ENCODE measurements at regions not wholly inside any gene's neighbourhood (a gene's known extent, or its start where the extent isn't known, plus 50 kb on each side); places are given as distances from the start of the nearest gene placed in this dataset.
"Not testable (repeated sequence)": the region's sequence is repeated elsewhere in the genome, so short reads cannot be mapped to it uniquely, and the experiment has no call there.

GRCh38 chr15:20106026-20106425 lies 435.6 kb downstream of the GOLGA6L6 start:
- no peak overlapping the region for H3K4me3 ChIP-seq (replicated peaks; ENCODE audit: low read depth, low read length)
- DNase-seq (ENCODE audit: low read depth), result no peak
- no peak for TF ChIP-seq CTCF (IDR thresholded peaks at IDR 0.05; ENCODE audit: low read length, missing control alignments)

- not testable (repeated sequence) for DNase-seq (ENCODE audit: low read depth); H3K4me3 ChIP-seq (replicated peaks; ENCODE audit: low read depth, low read length)
Measured at GRCh38 chr15:20105011-20105990, 436.3 kb downstream of the GOLGA6L6 start.

- not testable (repeated sequence) for DNase-seq (ENCODE audit: low read depth); H3K4me3 ChIP-seq (replicated peaks; ENCODE audit: low read depth, low read length)
Measured at GRCh38 chr15:20104551-20104950, 437.0 kb downstream of the GOLGA6L6 start.

GRCh38 chr15:20102862-20103261 lies 438.7 kb downstream of the GOLGA6L6 start:
- DNase-seq (ENCODE audit: low read depth); H3K4me3 ChIP-seq (replicated peaks; ENCODE audit: low read depth, low read length): not testable (repeated sequence)

- not testable (repeated sequence) for DNase-seq (ENCODE audit: low read depth); H3K4me3 ChIP-seq (replicated peaks; ENCODE audit: low read depth, low read length)
Measured at GRCh38 chr15:20102209-20102608, 439.4 kb downstream of the GOLGA6L6 start.

- not testable (repeated sequence) for DNase-seq (ENCODE audit: low read depth); H3K4me3 ChIP-seq (replicated peaks; ENCODE audit: low read depth, low read length)
Measured at GRCh38 chr15:20101281-20101680, 440.3 kb downstream of the GOLGA6L6 start.

- not testable (repeated sequence) for H3K4me3 ChIP-seq (replicated peaks; ENCODE audit: low read depth, low read length); DNase-seq (ENCODE audit: low read depth)
Measured at GRCh38 chr15:20100604-20101270, 440.9 kb downstream of the GOLGA6L6 start.

GRCh38 chr15:20095699-20096303 lies 445.8 kb downstream of the GOLGA6L6 start:
- DNase-seq (ENCODE audit: low read depth); H3K4me3 ChIP-seq (replicated peaks; ENCODE audit: low read depth, low read length): not testable (repeated sequence)

GRCh38 chr15:20089541-20089940 lies 452.1 kb downstream of the GOLGA6L6 start:
- H3K4me3 ChIP-seq (replicated peaks; ENCODE audit: low read depth, low read length); DNase-seq (ENCODE audit: low read depth): not testable (repeated sequence)

GRCh38 chr15:20084026-20084425 lies 457.6 kb downstream of the GOLGA6L6 start:
- not testable (repeated sequence) for H3K4me3 ChIP-seq (replicated peaks; ENCODE audit: low read depth, low read length); DNase-seq (ENCODE audit: low read depth)

GRCh38 chr15:20074082-20074481 lies 467.5 kb downstream of the GOLGA6L6 start:
- not testable (repeated sequence) for H3K4me3 ChIP-seq (replicated peaks; ENCODE audit: low read depth, low read length); DNase-seq (ENCODE audit: low read depth)

- DNase-seq (ENCODE audit: low read depth); H3K4me3 ChIP-seq (replicated peaks; ENCODE audit: low read depth, low read length): not testable (repeated sequence)
Measured at GRCh38 chr15:20069043-20069442, 472.6 kb downstream of the GOLGA6L6 start.

- H3K4me3 ChIP-seq (replicated peaks; ENCODE audit: low read depth, low read length); DNase-seq (ENCODE audit: low read depth): not testable (repeated sequence)
Measured at GRCh38 chr15:20066173-20066572, 475.4 kb downstream of the GOLGA6L6 start.

GRCh38 chr15:20065508-20065907 lies 476.1 kb downstream of the GOLGA6L6 start:
- not testable (repeated sequence) for DNase-seq (ENCODE audit: low read depth)

GRCh38 chr15:20063167-20063566 lies 478.4 kb downstream of the GOLGA6L6 start:
- not testable (repeated sequence) for H3K4me3 ChIP-seq (replicated peaks; ENCODE audit: low read depth, low read length); DNase-seq (ENCODE audit: low read depth)

More at GRCh38 chr15:20065508-20065907, 476.1 kb downstream of the GOLGA6L6 start:
- not testable (repeated sequence) for H3K4me3 ChIP-seq (replicated peaks; ENCODE audit: low read depth, low read length)

GRCh38 chr15:20060838-20061237 lies 480.8 kb downstream of the GOLGA6L6 start:
- H3K4me3 ChIP-seq (replicated peaks; ENCODE audit: low read depth, low read length); DNase-seq (ENCODE audit: low read depth): not testable (repeated sequence)

GRCh38 chr15:20056871-20057270 lies 484.7 kb downstream of the GOLGA6L6 start:
- DNase-seq (ENCODE audit: low read depth); H3K4me3 ChIP-seq (replicated peaks; ENCODE audit: low read depth, low read length): not testable (repeated sequence)

GRCh38 chr15:20055921-20056320 lies 485.7 kb downstream of the GOLGA6L6 start:
- not testable (repeated sequence) for DNase-seq (ENCODE audit: low read depth); H3K4me3 ChIP-seq (replicated peaks; ENCODE audit: low read depth, low read length)
